GM12878 (cell line): ENCODE measurements at regions not wholly inside any gene's neighbourhood (a gene's known extent, or its start where the extent isn't known, plus 50 kb on each side); places are given as distances from the start of the nearest gene placed in this dataset.

Source experiments
- ATAC-seq: fragments of 200-7000 bp; cut with Tn5 transposase; 3 replicates; pipeline ENCODE4 v1.9.1; 2020; ENCODE audit warnings: mild to moderate bottlenecking, moderate library complexity
- BruUV-seq: library from RNA; stranded (reverse); fragments of 400-500 nt; replicated peaks from 2 replicates; lab custom pipeline; 2021; lab: Mats Ljungman, UMichigan
- CTCF ChIA-PET: fragments of 300-600 bp; sonication (Branson Sonifier 250); formaldehyde crosslinking; extraction: SDS; loops from one replicate; lab custom pipeline; 2021; ENCODE audit warnings: inconsistent platforms; lab: Yijun Ruan, JAX
- POLR2A ChIA-PET: fragments of 350-600 bp; formaldehyde crosslinking; extraction: SDS; loops from one replicate; lab custom pipeline; 2021; ENCODE audit warnings: inconsistent platforms; lab: Charles Lee
- RAD21 ChIA-PET: fragments of 300-600 bp; sonication (Branson Sonifier 250); formaldehyde crosslinking; loops from one replicate; lab custom pipeline; 2023; ENCODE audit warnings: antibody characterized with exemption; ENCODE audit not compliant: unreplicated experiment; lab: Charles Lee
- SMC1A ChIA-PET: fragments of 300-600 bp; sonication (Branson Sonifier 250); formaldehyde crosslinking; loops from one replicate; lab custom pipeline; 2023; ENCODE audit not compliant: unreplicated experiment, uncharacterized antibody; lab: Charles Lee
- DNase-seq: peaks from one replicate; pipeline ENCODE4 v3.0.0-alpha.2; 2011; ENCODE audit warnings: low read depth, low spot score
- FAIRE-seq: peaks from 3 replicates; lab custom pipeline; 2011; peaks lifted over from hg19 to GRCh38; lab: Jason Lieb, UNC
- H2AFZ ChIP-seq: 2 replicates; pipeline ENCODE4 v1.6.0; 2011; ENCODE audit warnings: low read depth, low read length, control low read depth; ENCODE audit not compliant: control insufficient read depth
- H3K27ac ChIP-seq: 2 replicates; pipeline ENCODE4 v1.5.1; 2011; ENCODE audit warnings: control low read depth; ENCODE audit not compliant: control insufficient read depth, insufficient read depth
- H3K27me3 ChIP-seq, 2 experiments: replicated peaks in 1 of 2; 2 replicates each; pipeline versions ENCODE4 v1.6.0 to v1.6.1; 2011; ENCODE audit warnings: low read length in 1 of 2; ENCODE audit not compliant: control insufficient read depth in 2 of 2, insufficient read depth in 2 of 2
- H3K36me3 ChIP-seq, 2 experiments: 2 replicates each; pipeline ENCODE4 v1.5.1; 2011; ENCODE audit warnings: low read length in 1 of 2; ENCODE audit not compliant: control insufficient read depth in 2 of 2, insufficient read depth in 2 of 2
- H3K4me1 ChIP-seq: 2 replicates; pipeline ENCODE4 v1.6.1; 2011; ENCODE audit warnings: mild to moderate bottlenecking, low read length, moderate library complexity, mixed read lengths; ENCODE audit not compliant: control insufficient read depth, insufficient read depth
- H3K4me2 ChIP-seq: 2 replicates; pipeline ENCODE4 v1.6.0; 2011; ENCODE audit warnings: control low read depth; ENCODE audit not compliant: control insufficient read depth, insufficient read depth
- H3K4me3 ChIP-seq: fragments of 200-600 bp; sonication (generic); 2 replicates; pipeline ENCODE4 v1.5.1; 2016
- H3K79me2 ChIP-seq: 2 replicates; pipeline ENCODE4 v1.6.0; 2011; ENCODE audit warnings: low read length; ENCODE audit not compliant: control insufficient read depth, insufficient read depth
- H3K9ac ChIP-seq: 2 replicates; pipeline ENCODE4 v1.8.0; 2011; ENCODE audit warnings: low read length, control low read depth, mixed read lengths; ENCODE audit not compliant: control insufficient read depth, insufficient read depth
- H3K9me3 ChIP-seq: replicated peaks from 3 replicates; pipeline ENCODE4 v1.5.1; 2011; ENCODE audit warnings: mild to moderate bottlenecking, low read length; ENCODE audit not compliant: control insufficient read depth, insufficient read depth
- H4K20me1 ChIP-seq: 2 replicates; pipeline ENCODE4 v1.6.0; 2011; ENCODE audit not compliant: control insufficient read depth, insufficient read depth
- CBX5 ChIP-seq: sonication (generic); IDR thresholded peaks from 2 replicates; pipeline ENCODE4 v1.6.1; 2016; ENCODE audit warnings: low read depth, moderate library complexity, mild to moderate bottlenecking, inconsistent platforms
- GATAD2B ChIP-seq: fragments of 450-650 bp; conservative IDR thresholded peaks from 2 replicates; pipeline ENCODE4 v1.6.1; 2017; ENCODE audit warnings: low read depth, mild to moderate bottlenecking, moderate library complexity
- HDAC2 ChIP-seq: fragments of 200-600 bp; sonication (generic); IDR thresholded peaks from 2 replicates; pipeline ENCODE4 v1.6.1; 2017
- POLR2A ChIP-seq: IDR thresholded peaks from 2 replicates; pipeline ENCODE4 v1.6.1; 2011; ENCODE audit warnings: low read depth, mild to moderate bottlenecking, low read length
- POU2F2 ChIP-seq: IDR thresholded peaks from 3 replicates; pipeline ENCODE4 v1.6.1; 2011; ENCODE audit warnings: low read depth, mild to moderate bottlenecking, low read length, borderline replicate concordance
- SREBF2 ChIP-seq: IDR thresholded peaks from 2 replicates; pipeline ENCODE4 v1.6.1; 2012; ENCODE audit warnings: mild to moderate bottlenecking, low read length
- SUZ12 ChIP-seq: fragments of 200-600 bp; sonication (generic); IDR thresholded peaks from one replicate; pipeline ENCODE4 v1.6.1; 2018; ENCODE audit warnings: antibody characterized with exemption, mild to moderate bottlenecking; ENCODE audit not compliant: unreplicated experiment
- USF1 ChIP-seq: IDR thresholded peaks from 2 replicates; pipeline ENCODE4 v1.6.1; 2011; ENCODE audit warnings: borderline replicate concordance, low read depth, mild to moderate bottlenecking, moderate library complexity, mixed read lengths, low read length; ENCODE audit not compliant: insufficient read depth; ENCODE audit errors: extremely low read length
- YY1 ChIP-seq: IDR thresholded peaks from 2 replicates; pipeline ENCODE4 v1.6.1; 2011; ENCODE audit warnings: low read depth, mild to moderate bottlenecking, low read length
- ZBTB11 ChIP-seq: fragments of 450-650 bp; formaldehyde crosslinking; IDR thresholded peaks from 2 replicates; pipeline ENCODE4 v1.5.0; 2022; ENCODE audit warnings: mild to moderate bottlenecking, missing genetic modification characterization
- ZNF274 ChIP-seq: IDR thresholded peaks from one replicate; pipeline ENCODE4 v1.8.0; 2011; ENCODE audit not compliant: insufficient read length, insufficient read depth
- ZZZ3 ChIP-seq: IDR thresholded peaks from 2 replicates; pipeline ENCODE4 v1.6.1; 2011; ENCODE audit warnings: low read depth; ENCODE audit not compliant: control insufficient read depth, insufficient read length
- WGBS: methylation state at CpG from one replicate; pipeline ENCODE4 v1.1.6; 2016; ENCODE audit warnings: low lambda C conversion rate; ENCODE audit not compliant: insufficient replicate concordance, insufficient coverage; ENCODE audit errors: missing lambda C conversion rate; 5-methylcytosine and 5-hydroxymethylcytosine counted together
- in situ Hi-C: fragments of 300-500 bp; cut with MboI; formaldehyde crosslinking; loops from 9 replicates; pipeline ENCODE4 v1.14.3; 2018; ENCODE audit warnings: mixed read lengths
- intact Hi-C: fragments of 100-400 bp; cut with micrococcal nuclease; formaldehyde crosslinking; loops from one replicate; pipeline ENCODE4 v1.14.2; 2022; ENCODE audit not compliant: unreplicated experiment
- TF ChIP-seq, protein P1 (sequence below): fragments of 450-650 bp; formaldehyde crosslinking; IDR thresholded peaks from 2 replicates; pipeline ENCODE4 v1.4.0; 2020; ENCODE audit warnings: mild to moderate bottlenecking, moderate library complexity
- TF ChIP-seq, protein P2 (sequence below): IDR thresholded peaks from 2 replicates; pipeline ENCODE4 v1.6.1; 2011; ENCODE audit warnings: borderline replicate concordance, low read depth, mild to moderate bottlenecking, moderate library complexity, low read length; ENCODE audit not compliant: insufficient read depth, poor library complexity, severe bottlenecking

DNA sequence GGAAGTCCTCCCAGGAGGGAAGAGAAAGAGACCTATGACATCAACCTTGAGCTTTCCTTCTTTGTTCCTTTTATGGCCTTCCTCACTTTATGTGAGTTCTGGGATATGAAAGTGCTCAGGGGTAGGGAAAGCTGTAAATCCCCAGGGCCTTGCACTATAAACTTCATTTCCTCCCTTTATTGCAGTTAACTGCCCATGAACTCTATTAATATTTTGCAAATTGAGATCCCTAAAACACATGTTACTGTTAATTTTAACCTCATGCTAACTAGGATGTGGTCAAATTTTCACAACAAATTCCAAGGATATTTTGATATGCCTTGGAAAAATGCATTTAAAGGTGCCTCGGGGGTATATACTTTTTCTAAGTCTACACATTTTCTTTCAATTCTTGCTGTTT is 359.9 kb downstream of the OSR1 start:
- Histone ChIP-seq H3K27ac (no peak overlapping the region), H3K4me1 (no peaks in the 10 kb centered on the region), H3K9ac (no peak overlapping the region), H3K36me3 (no peaks in the 10 kb centered on the region), H3K79me2 (no peaks in the 10 kb centered on the region), H3K4me2 (no peak overlapping the region), H3K4me3 (no peak overlapping the region), H4K20me1 (no peaks in the 10 kb centered on the region), H3K27me3 (no peaks in the 10 kb centered on the region), H3K9me3 (no peaks in the 10 kb centered on the region), H2AFZ (no peak overlapping the region)
- no TSS peak for BruUV-seq
- RAD21 ChIA-PET, result no interaction called here
- no peak for DNase-seq
- no peak for FAIRE-seq
- POLR2A ChIA-PET, result no interaction called here
- CTCF ChIA-PET, result no interaction called here
- in situ Hi-C loops, result no loop called here
- SMC1A ChIA-PET, result no interaction called here
- intact Hi-C loops, result no loop called here
- WGBS, result 0% methylated on average over 1 of the region's 1 CpG
- ATAC-seq, result no peak
- no peak for TF ChIP-seq YY1
- no peak for TF ChIP-seq SREBF2
- TF ChIP-seq GATAD2B, result no peak
- TF ChIP-seq POU2F2, result no peak
- TF ChIP-seq CBX5, result no peak
- no peak for TF ChIP-seq HDAC2
- TF ChIP-seq ZNF274, result no peak
- no peak for TF ChIP-seq POLR2A
- no peak for TF ChIP-seq ZBTB11 (CRISPR knock-in tag)
- TF ChIP-seq, protein P1, sequence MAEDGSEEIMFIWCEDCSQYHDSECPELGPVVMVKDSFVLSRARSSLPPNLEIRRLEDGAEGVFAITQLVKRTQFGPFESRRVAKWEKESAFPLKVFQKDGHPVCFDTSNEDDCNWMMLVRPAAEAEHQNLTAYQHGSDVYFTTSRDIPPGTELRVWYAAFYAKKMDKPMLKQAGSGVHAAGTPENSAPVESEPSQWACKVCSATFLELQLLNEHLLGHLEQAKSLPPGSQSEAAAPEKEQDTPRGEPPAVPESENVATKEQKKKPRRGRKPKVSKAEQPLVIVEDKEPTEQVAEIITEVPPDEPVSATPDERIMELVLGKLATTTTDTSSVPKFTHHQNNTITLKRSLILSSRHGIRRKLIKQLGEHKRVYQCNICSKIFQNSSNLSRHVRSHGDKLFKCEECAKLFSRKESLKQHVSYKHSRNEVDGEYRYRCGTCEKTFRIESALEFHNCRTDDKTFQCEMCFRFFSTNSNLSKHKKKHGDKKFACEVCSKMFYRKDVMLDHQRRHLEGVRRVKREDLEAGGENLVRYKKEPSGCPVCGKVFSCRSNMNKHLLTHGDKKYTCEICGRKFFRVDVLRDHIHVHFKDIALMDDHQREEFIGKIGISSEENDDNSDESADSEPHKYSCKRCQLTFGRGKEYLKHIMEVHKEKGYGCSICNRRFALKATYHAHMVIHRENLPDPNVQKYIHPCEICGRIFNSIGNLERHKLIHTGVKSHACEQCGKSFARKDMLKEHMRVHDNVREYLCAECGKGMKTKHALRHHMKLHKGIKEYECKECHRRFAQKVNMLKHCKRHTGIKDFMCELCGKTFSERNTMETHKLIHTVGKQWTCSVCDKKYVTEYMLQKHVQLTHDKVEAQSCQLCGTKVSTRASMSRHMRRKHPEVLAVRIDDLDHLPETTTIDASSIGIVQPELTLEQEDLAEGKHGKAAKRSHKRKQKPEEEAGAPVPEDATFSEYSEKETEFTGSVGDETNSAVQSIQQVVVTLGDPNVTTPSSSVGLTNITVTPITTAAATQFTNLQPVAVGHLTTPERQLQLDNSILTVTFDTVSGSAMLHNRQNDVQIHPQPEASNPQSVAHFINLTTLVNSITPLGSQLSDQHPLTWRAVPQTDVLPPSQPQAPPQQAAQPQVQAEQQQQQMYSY, result no peak
- TF ChIP-seq ZZZ3, result no peak
- TF ChIP-seq SUZ12, result no peak
- TF ChIP-seq USF1, result no peak
- TF ChIP-seq, protein P2, sequence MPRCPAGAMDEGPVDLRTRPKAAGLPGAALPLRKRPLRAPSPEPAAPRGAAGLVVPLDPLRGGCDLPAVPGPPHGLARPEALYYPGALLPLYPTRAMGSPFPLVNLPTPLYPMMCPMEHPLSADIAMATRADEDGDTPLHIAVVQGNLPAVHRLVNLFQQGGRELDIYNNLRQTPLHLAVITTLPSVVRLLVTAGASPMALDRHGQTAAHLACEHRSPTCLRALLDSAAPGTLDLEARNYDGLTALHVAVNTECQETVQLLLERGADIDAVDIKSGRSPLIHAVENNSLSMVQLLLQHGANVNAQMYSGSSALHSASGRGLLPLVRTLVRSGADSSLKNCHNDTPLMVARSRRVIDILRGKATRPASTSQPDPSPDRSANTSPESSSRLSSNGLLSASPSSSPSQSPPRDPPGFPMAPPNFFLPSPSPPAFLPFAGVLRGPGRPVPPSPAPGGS, result no peak
